IMR-90 (cell line): ENCODE measurements at regions not wholly inside any gene's neighbourhood (a gene's known extent, or its start where the extent isn't known, plus 50 kb on each side); places are given as distances from the start of the nearest gene placed in this dataset.

Experiments
- ATAC-seq: fragments of 200-7000 bp; cut with Tn5 transposase; 2 replicates; pipeline ENCODE4 v1.9.1; 2020; ENCODE audit warnings: low read depth, mild to moderate bottlenecking, moderate library complexity
- BruUV-seq: library from RNA; stranded (reverse); fragments of 400-500 nt; replicated peaks from 2 replicates; lab custom pipeline; 2021; lab: Mats Ljungman, UMichigan
- CTCF ChIA-PET: fragments of 300-600 bp; formaldehyde crosslinking; extraction: SDS; loops from one replicate; lab custom pipeline; 2021; ENCODE audit warnings: antibody characterized with exemption; lab: Yijun Ruan, JAX
- POLR2A ChIA-PET: fragments of 300-600 bp; sonication (Branson Sonifier 250); formaldehyde crosslinking; loops from one replicate; lab custom pipeline; 2022; ENCODE audit warnings: antibody characterized with exemption; ENCODE audit not compliant: unreplicated experiment; lab: Charles Lee
- DNase-seq: peaks from one replicate; pipeline ENCODE4 v3.0.0; 2013
- H2AFZ ChIP-seq: replicated peaks from 2 replicates; pipeline ENCODE3; 2013; ENCODE audit warnings: low read length, mild to moderate bottlenecking; ENCODE audit not compliant: poor library complexity
- H2AK5ac ChIP-seq: 2 replicates; pipeline ENCODE4 v1.6.1; 2013; ENCODE audit warnings: low read depth, low read length, inconsistent platforms
- H2AK9ac ChIP-seq: replicated peaks from 2 replicates; pipeline ENCODE3; 2013; ENCODE audit warnings: mild to moderate bottlenecking, low read depth, low read length, moderate library complexity; ENCODE audit not compliant: poor library complexity
- H2BK120ac ChIP-seq: 2 replicates; pipeline ENCODE4 v1.6.1; 2013; ENCODE audit warnings: low read depth, low read length, inconsistent platforms
- H2BK15ac ChIP-seq: 3 replicates; pipeline ENCODE4 v1.6.1; 2013; ENCODE audit warnings: low read depth, low read length, inconsistent platforms
- H2BK20ac ChIP-seq: 2 replicates; pipeline ENCODE4 v1.6.1; 2013; ENCODE audit warnings: low read depth, mild to moderate bottlenecking, inconsistent platforms, low read length, moderate library complexity
- H2BK5ac ChIP-seq: 2 replicates; pipeline ENCODE4 v1.6.1; 2013; ENCODE audit warnings: mild to moderate bottlenecking, low read depth, low read length, inconsistent platforms; ENCODE audit not compliant: poor library complexity, severe bottlenecking
- H3K14ac ChIP-seq: replicated peaks from 2 replicates; pipeline ENCODE4 v1.6.1; 2013; ENCODE audit warnings: low read depth, low read length, inconsistent platforms
- H3K18ac ChIP-seq: 2 replicates; pipeline ENCODE4 v1.6.1; 2013; ENCODE audit warnings: low read depth, low read length, control low read depth
- H3K23ac ChIP-seq: 2 replicates; pipeline ENCODE4 v1.6.1; 2013; ENCODE audit warnings: low read depth, low read length, inconsistent platforms
- H3K27ac ChIP-seq: 2 replicates; pipeline ENCODE4 v1.5.1; 2013; ENCODE audit warnings: mild to moderate bottlenecking, control low read depth, low read length; ENCODE audit not compliant: insufficient read depth
- H3K27me3 ChIP-seq: 2 replicates; pipeline ENCODE4 v1.6.1; 2013; ENCODE audit warnings: low read length; ENCODE audit not compliant: control insufficient read depth, insufficient read depth
- H3K36me3 ChIP-seq: 2 replicates; pipeline ENCODE4 v1.6.1; 2013; ENCODE audit warnings: low read length, mixed read lengths; ENCODE audit not compliant: control insufficient read depth, insufficient read depth
- H3K4ac ChIP-seq: 2 replicates; pipeline ENCODE4 v1.6.1; 2013; ENCODE audit warnings: low read depth, low read length, inconsistent platforms
- H3K4me1 ChIP-seq: 2 replicates; pipeline ENCODE4 v1.6.1; 2013; ENCODE audit warnings: low read length, mixed read lengths; ENCODE audit not compliant: control insufficient read depth, insufficient read depth
- H3K4me2 ChIP-seq: 2 replicates; pipeline ENCODE4 v1.6.1; 2013; ENCODE audit warnings: low read depth, mild to moderate bottlenecking, control low read depth, low read length, moderate library complexity
- H3K4me3 ChIP-seq: 2 replicates; pipeline ENCODE4 v1.5.1; 2013; ENCODE audit warnings: low read depth, mild to moderate bottlenecking, control low read depth, low read length, moderate library complexity; ENCODE audit not compliant: insufficient read depth
- H3K56ac ChIP-seq: 2 replicates; pipeline ENCODE4 v1.6.1; 2013; ENCODE audit warnings: low read length, inconsistent platforms; ENCODE audit not compliant: insufficient read depth; ENCODE audit errors: extremely low read depth
- H3K79me1 ChIP-seq, 2 experiments: 2 replicates each; pipeline ENCODE4 v1.6.1; 2013; ENCODE audit warnings: low read length in 2 of 2, inconsistent platforms in 1 of 2, low read depth in 1 of 2
- H3K9ac ChIP-seq: 2 replicates; pipeline ENCODE4 v1.6.1; 2013; ENCODE audit warnings: low read depth, low read length, control low read depth
- H3K9me1 ChIP-seq: 2 replicates; pipeline ENCODE4 v1.6.1; 2013; ENCODE audit warnings: low read length, inconsistent platforms; ENCODE audit not compliant: insufficient read depth
- H3K9me3 ChIP-seq: 2 replicates; pipeline ENCODE4 v1.6.1; 2013; ENCODE audit warnings: low read length; ENCODE audit not compliant: control insufficient read depth, insufficient read depth
- H4K20me1 ChIP-seq: 2 replicates; pipeline ENCODE4 v1.6.1; 2013; ENCODE audit warnings: low read length, inconsistent platforms; ENCODE audit not compliant: insufficient read depth
- H4K5ac ChIP-seq: 2 replicates; pipeline ENCODE4 v1.6.1; 2013; ENCODE audit warnings: mild to moderate bottlenecking, low read depth, low read length, control low read depth
- H4K8ac ChIP-seq, 2 experiments: 2 replicates each; pipeline ENCODE4 v1.6.1; 2013; ENCODE audit warnings: low read depth in 2 of 2, low read length in 2 of 2, control low read depth in 1 of 2, inconsistent platforms in 1 of 2
- H4K91ac ChIP-seq: 2 replicates; pipeline ENCODE4 v1.6.1; 2013; ENCODE audit warnings: low read depth, low read length, inconsistent platforms; ENCODE audit not compliant: insufficient read depth
- BHLHE40 ChIP-seq: fragments of 150-350 bp; IDR thresholded peaks from 2 replicates; pipeline ENCODE4 v1.6.1; 2016; ENCODE audit warnings: mild to moderate bottlenecking, low read depth, low read length
- CEBPB ChIP-seq: IDR thresholded peaks from 2 replicates; pipeline ENCODE4 v1.6.1; 2012; ENCODE audit warnings: low read depth, low read length, improper control_type of control experiment
- CHD1 ChIP-seq: IDR thresholded peaks from 2 replicates; pipeline ENCODE4 v1.6.1; 2012; ENCODE audit warnings: low read depth, low read length, improper control_type of control experiment
- CTCF ChIP-seq: conservative IDR thresholded peaks from 2 replicates; pipeline ENCODE4 v1.5.1; 2012; ENCODE audit warnings: mild to moderate bottlenecking, low read depth, low read length, improper control_type of control experiment
- ELK1 ChIP-seq: fragments of 150-350 bp; IDR thresholded peaks from 2 replicates; pipeline ENCODE4 v1.6.1; 2016; ENCODE audit warnings: low read depth, mild to moderate bottlenecking, low read length, moderate library complexity, borderline replicate concordance
- FOS ChIP-seq: fragments of 150-350 bp; IDR thresholded peaks from 2 replicates; pipeline ENCODE4 v1.6.1; 2016; ENCODE audit warnings: low read depth, low read length
- MAFK ChIP-seq: IDR thresholded peaks from 2 replicates; pipeline ENCODE4 v1.6.1; 2012; ENCODE audit warnings: low read depth, low read length, improper control_type of control experiment
- MAZ ChIP-seq: IDR thresholded peaks from 2 replicates; pipeline ENCODE4 v1.6.1; 2012; ENCODE audit warnings: low read depth, mild to moderate bottlenecking, low read length, improper control_type of control experiment, moderate library complexity, borderline replicate concordance
- MXI1 ChIP-seq: IDR thresholded peaks from 2 replicates; pipeline ENCODE4 v1.6.1; 2012; ENCODE audit warnings: low read depth, mild to moderate bottlenecking, low read length, moderate library complexity, borderline replicate concordance
- NFE2L2 ChIP-seq: fragments of 150-350 bp; IDR thresholded peaks from 2 replicates; pipeline ENCODE4 v1.6.1; 2016; ENCODE audit warnings: low read depth, mild to moderate bottlenecking, low read length
- POLR2A ChIP-seq: IDR thresholded peaks from 2 replicates; pipeline ENCODE4 v1.6.1; 2012; ENCODE audit warnings: mild to moderate bottlenecking, low read depth, low read length
- RAD21 ChIP-seq: IDR thresholded peaks from 2 replicates; pipeline ENCODE4 v1.6.1; 2012; ENCODE audit warnings: low read length, improper control_type of control experiment
- RCOR1 ChIP-seq: IDR thresholded peaks from 2 replicates; pipeline ENCODE4 v1.6.1; 2012; ENCODE audit warnings: mild to moderate bottlenecking, low read length, improper control_type of control experiment; ENCODE audit not compliant: insufficient replicate concordance
- RFX5 ChIP-seq: IDR thresholded peaks from 2 replicates; pipeline ENCODE4 v1.8.0; 2012; ENCODE audit warnings: low read depth, mild to moderate bottlenecking, low read length, moderate library complexity
- SMC3 ChIP-seq: fragments of 150-350 bp; IDR thresholded peaks from 2 replicates; pipeline ENCODE4 v1.6.1; 2016; ENCODE audit warnings: low read depth, mild to moderate bottlenecking, antibody characterized with exemption, low read length, moderate library complexity
- USF2 ChIP-seq: fragments of 150-350 bp; IDR thresholded peaks from 2 replicates; pipeline ENCODE4 v1.6.1; 2017; ENCODE audit warnings: mild to moderate bottlenecking, antibody characterized with exemption, low read length, low read depth
- WGBS, 2 experiments: methylation state at CpG; one replicate each; pipeline versions ENCODE4 v1.1.5 to v1.1.7; 2013; ENCODE audit warnings: missing lambda C conversion rate in 2 of 2; ENCODE audit not compliant: insufficient read length in 1 of 2; ENCODE audit errors: extremely low coverage in 2 of 2; 5-methylcytosine and 5-hydroxymethylcytosine counted together
- dilution Hi-C: fragments of 300-500 bp; cut with HindIII; formaldehyde crosslinking; loops from one replicate; pipeline ENCODE4 v1.14.3; 2018; ENCODE audit warnings: low sequenced_read_pairs; ENCODE audit not compliant: unreplicated experiment
- in situ Hi-C: fragments of 300-500 bp; cut with MboI; formaldehyde crosslinking; loops from 3 replicates; pipeline ENCODE4 v1.14.3; 2019; ENCODE audit warnings: low sequenced_read_pairs, inconsistent platforms, mixed read lengths
- intact Hi-C: fragments of 100-400 bp; cut with micrococcal nuclease; formaldehyde crosslinking; loops from 2 replicates; pipeline ENCODE4 v1.10.0; 2022

GRCh38 chr2:177059293-177059692, 153.3 kb upstream of the HNRNPA3 start:
- dilution Hi-C loops = no loop called here
- Histone ChIP-seq H2AK9ac (no peak overlapping the region), H2BK20ac (no peak overlapping the region), H3K18ac (no peak overlapping the region), H3K79me1 (no peaks in the 10 kb centered on the region), H3K4me3 (no peak overlapping the region), H3K9me1 (no peaks in the 10 kb centered on the region), H4K20me1 (no peaks in the 10 kb centered on the region), H2BK15ac (no peak overlapping the region), H4K8ac (no peak overlapping the region), H3K14ac (no peak overlapping the region), H3K4ac (no peak overlapping the region), H3K4me1 (no peaks in the 10 kb centered on the region), H3K27ac (no peak overlapping the region), H2BK120ac (no peak overlapping the region), H4K91ac (no peak overlapping the region), H3K9ac (no peak overlapping the region), H2AK5ac (no peak overlapping the region), H3K4me2 (no peak overlapping the region), H2AFZ (no peak overlapping the region), H4K5ac (no peak overlapping the region), H3K23ac (no peak overlapping the region), H3K9me3 (no peaks in the 10 kb centered on the region), H3K27me3 (peaks cover 1% of the 10 kb centered on the region; the same call in 1 of the 2 replicates), H3K36me3 (no peaks in the 10 kb centered on the region), H2BK5ac (no peak overlapping the region), H3K56ac (no peak overlapping the region)
- ATAC-seq (no peak), DNase-seq (no peak)
- ChIA-PET CTCF (interaction anchor here (0.9 kb wide), 1 partner anchor 18 kb away, joined by 3 read pairs; no protein-coding TSS in a partner anchor), POLR2A (no interaction called here)
- no TSS peak for BruUV-seq
- in situ Hi-C loops = no loop called here
- TF ChIP-seq RCOR1 (no peak), RAD21 (no peak), USF2 (no peak), RFX5 (no peak), POLR2A (no peak), SMC3 (no peak), FOS (no peak), BHLHE40 (no peak), CEBPB (no peak), NFE2L2 (no peak), ELK1 (no peak), MAZ (no peak), MAFK (no peak), CTCF (no peak), MXI1 (no peak), CHD1 (no peak)
- intact Hi-C loops = no loop called here
- no CpG with 5 or more reads among the region's 6 CpGs for WGBS, 2 experiments
